HG02759 (cell line): ENCODE measurements at regions not wholly inside any gene's neighbourhood (a gene's known extent, or its start where the extent isn't known, plus 50 kb on each side); places are given as distances from the start of the nearest gene placed in this dataset.

Experiments used
- ATAC-seq: cut with Tn5 transposase; IDR thresholded peaks from one replicate; pipeline ENCODE4 v1.9.1; 2021; ENCODE audit warnings: mild to moderate bottlenecking, moderate library complexity; ENCODE audit not compliant: unreplicated experiment

DNA sequence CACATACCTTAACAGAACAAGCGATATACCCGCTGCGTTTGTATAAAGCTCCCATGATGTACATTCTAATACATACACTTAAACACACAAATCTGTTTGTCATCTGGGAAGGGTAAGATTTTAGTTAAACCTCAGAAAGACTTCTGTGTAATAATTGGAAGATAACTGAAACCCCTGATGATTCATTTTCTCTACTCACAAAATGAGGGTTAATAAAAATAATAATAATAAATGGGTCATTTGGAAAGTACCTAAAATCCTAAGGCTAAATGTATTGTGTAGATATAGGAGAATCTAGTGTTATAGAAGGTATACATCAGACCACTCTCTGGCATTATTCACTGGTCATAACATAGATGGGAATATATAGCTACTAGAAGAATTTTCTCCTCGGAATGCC, 64.7 kb upstream of the SOX9 start:
- no peak for ATAC-seq

- ATAC-seq, result no peak
Measured at GRCh38 chr17:72056727-72057290, 64.0 kb upstream of the SOX9 start.

- ATAC-seq, result no peak
Measured at GRCh38 chr17:72060084-72060483, 60.7 kb upstream of the SOX9 start.

- ATAC-seq, result no peak
Measured at GRCh38 chr17:72063262-72063661, 57.6 kb upstream of the SOX9 start.

- no peak for ATAC-seq
Measured at GRCh38 chr17:72063756-72064450, 56.9 kb upstream of the SOX9 start.

GRCh38 chr17:72064606-72065193, 56.1 kb upstream of the SOX9 start:
- no peak for ATAC-seq

DNA sequence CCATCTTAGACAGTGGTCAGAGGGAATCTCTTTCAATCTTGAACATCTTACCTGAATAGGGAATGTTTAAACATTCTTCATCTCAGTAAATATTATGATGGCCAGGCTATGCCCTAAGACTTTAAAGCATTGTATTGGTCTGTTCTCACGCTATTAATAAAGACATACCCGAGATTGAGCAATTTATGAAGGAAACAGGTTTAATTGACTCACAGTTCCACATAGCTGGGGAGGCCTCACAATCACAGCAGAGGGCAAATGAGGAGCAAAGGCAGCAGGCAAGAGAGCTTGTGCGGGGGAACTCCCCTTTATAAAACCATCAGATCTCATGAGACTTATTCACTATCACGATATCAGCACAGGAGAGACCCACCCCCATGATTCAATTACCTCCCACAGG, 55.3 kb upstream of the SOX9 start:
- no peak for ATAC-seq

DNA sequence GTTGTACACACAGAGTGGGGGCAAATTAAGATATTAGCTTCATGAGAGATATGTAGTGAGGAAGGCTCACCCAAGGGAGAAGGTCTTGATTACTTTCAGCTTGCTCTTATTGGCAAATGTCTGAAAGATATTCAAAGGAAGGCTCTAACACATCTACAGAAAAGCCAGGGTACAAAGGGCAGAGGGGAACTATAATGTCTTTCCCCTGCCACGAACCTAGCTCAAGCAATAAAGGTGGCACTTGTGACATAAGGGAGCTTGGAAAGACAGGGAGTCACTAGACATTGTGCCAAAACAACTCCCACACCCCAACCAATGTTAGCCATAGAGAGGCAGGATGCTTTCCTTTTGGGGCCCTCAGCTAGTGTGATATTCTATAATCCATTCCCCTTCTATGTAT, 52.2 kb upstream of the SOX9 start:
- ATAC-seq, result no peak

DNA sequence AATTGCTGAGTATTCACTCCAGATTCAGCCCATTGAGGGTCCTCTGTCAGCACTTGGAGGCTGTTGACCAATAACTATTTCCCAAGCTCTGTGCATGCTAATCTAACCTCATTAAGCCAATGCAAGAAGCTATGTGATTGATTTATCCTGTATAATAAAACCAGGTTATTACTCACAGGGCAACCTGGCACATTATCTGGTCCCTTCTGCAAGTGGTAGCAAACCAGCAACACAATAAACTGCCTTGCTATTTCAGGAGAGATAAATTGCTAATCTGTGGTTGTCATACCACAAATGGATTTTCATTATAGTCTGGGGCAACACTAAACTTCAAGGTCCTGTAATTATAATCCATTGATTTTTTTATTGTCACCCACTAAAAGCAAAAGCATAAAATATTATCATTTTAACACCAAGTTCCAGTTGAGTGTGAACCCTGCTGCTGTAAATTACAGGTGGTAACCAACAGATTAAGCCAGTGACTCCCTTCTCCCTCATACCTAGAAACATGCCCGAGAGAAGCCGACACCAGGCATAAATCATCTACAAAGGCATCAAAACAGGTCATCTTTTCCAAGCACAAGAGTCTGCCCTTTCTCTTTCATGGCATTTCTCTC, 51.1 kb upstream of the SOX9 start:
- ATAC-seq, result no peak
